WTC11 (cell line): ENCODE measurements at regions not wholly inside any gene's neighbourhood (a gene's known extent, or its start where the extent isn't known, plus 50 kb on each side); places are given as distances from the start of the nearest gene placed in this dataset.

Source experiments
- ATAC-seq: fragments of 200-7000 bp; cut with Tn5 transposase; 2 replicates; pipeline ENCODE4 v1.10.0; 2021; ENCODE audit warnings: mild to moderate bottlenecking, moderate library complexity
- CTCF ChIA-PET: fragments of 300-600 bp; sonication (Branson Sonifier 250); formaldehyde crosslinking; loops from one replicate; lab custom pipeline; 2021; ENCODE audit warnings: antibody characterized with exemption; lab: Charles Lee
- POLR2A ChIA-PET: fragments of 350-600 bp; sonication (Branson Sonifier 250); formaldehyde crosslinking; loops from one replicate; lab custom pipeline; 2021; ENCODE audit warnings: antibody characterized with exemption; lab: Charles Lee
- DNase-seq: peaks from one replicate; pipeline ENCODE4 v3.0.0; 2021; ENCODE audit warnings: low spot score
- H3K27ac Mint-ChIP-seq: 2 replicates; pipeline ENCODE4 v1.8.0; 2021; ENCODE audit warnings: mixed read lengths
- H3K27me3 Mint-ChIP-seq: 2 replicates; pipeline ENCODE4 v1.8.0; 2021; ENCODE audit warnings: low read depth, mild to moderate bottlenecking, moderate library complexity, mixed read lengths
- H3K36me3 Mint-ChIP-seq: 2 replicates; pipeline ENCODE4 v1.8.0; 2021; ENCODE audit warnings: mixed read lengths
- H3K4me1 Mint-ChIP-seq: 2 replicates; pipeline ENCODE4 v1.8.0; 2022; ENCODE audit warnings: mixed read lengths
- H3K4me3 Mint-ChIP-seq: 2 replicates; pipeline ENCODE4 v1.8.0; 2021; ENCODE audit warnings: mild to moderate bottlenecking, moderate library complexity, mixed read lengths
- H3K9me3 Mint-ChIP-seq: 2 replicates; pipeline ENCODE4 v1.8.0; 2021; ENCODE audit warnings: mixed read lengths
- ESRRA ChIP-seq: sonication (generic); formaldehyde crosslinking; IDR thresholded peaks from 2 replicates; pipeline ENCODE4 v1.8.1; 2022; ENCODE audit warnings: mild to moderate bottlenecking, missing genetic modification reagents, borderline replicate concordance
- GABPB1 ChIP-seq: sonication (generic); formaldehyde crosslinking; IDR thresholded peaks from 2 replicates; pipeline ENCODE4 v1.8.1; 2023; ENCODE audit warnings: mild to moderate bottlenecking, missing genetic modification reagents
- IRF2 ChIP-seq: sonication (generic); formaldehyde crosslinking; IDR thresholded peaks from 2 replicates; pipeline ENCODE4 v1.8.0; 2022; ENCODE audit warnings: low read depth, missing genetic modification reagents, borderline replicate concordance
- RELA ChIP-seq: sonication (generic); formaldehyde crosslinking; IDR thresholded peaks from 2 replicates; pipeline ENCODE4 v1.8.1; 2022; ENCODE audit warnings: missing genetic modification reagents, mild to moderate bottlenecking, borderline replicate concordance
- SOX15 ChIP-seq: fragments of 250-450 bp; sonication (Bioruptor Pico); IDR thresholded peaks from 2 replicates; pipeline ENCODE4 v1.9.0; 2021; ENCODE audit warnings: mild to moderate bottlenecking
- ZNF121 ChIP-seq: sonication (generic); formaldehyde crosslinking; IDR thresholded peaks from 2 replicates; pipeline ENCODE4 v1.8.0; 2023; ENCODE audit warnings: missing genetic modification reagents
- ZNF219 ChIP-seq: sonication (generic); formaldehyde crosslinking; IDR thresholded peaks from 2 replicates; pipeline ENCODE4 v1.8.0; 2023; ENCODE audit warnings: missing genetic modification reagents, mild to moderate bottlenecking, borderline replicate concordance
- TF ChIP-seq, protein P1 (sequence below): fragments of 250-450 bp; sonication (Bioruptor Pico); conservative IDR thresholded peaks from 2 replicates; pipeline ENCODE4 v1.9.0; 2021; ENCODE audit warnings: mild to moderate bottlenecking
- TF ChIP-seq, protein P2 (sequence below): fragments of 250-450 bp; sonication (Bioruptor Pico); IDR thresholded peaks from 2 replicates; pipeline ENCODE4 v1.9.0; 2021; ENCODE audit warnings: mild to moderate bottlenecking, borderline replicate concordance
- TF ChIP-seq, protein P3 (sequence below): sonication (generic); formaldehyde crosslinking; IDR thresholded peaks from 2 replicates; pipeline ENCODE4 v1.8.0; 2022; ENCODE audit warnings: mild to moderate bottlenecking, missing genetic modification reagents
- TF ChIP-seq, protein P4 (sequence below): sonication (generic); formaldehyde crosslinking; IDR thresholded peaks from 2 replicates; pipeline ENCODE4 v1.8.1; 2023; ENCODE audit warnings: mild to moderate bottlenecking, missing genetic modification reagents
- TF ChIP-seq, protein P5 (sequence below): sonication (generic); formaldehyde crosslinking; IDR thresholded peaks from 2 replicates; pipeline ENCODE4 v1.8.0; 2022; ENCODE audit warnings: mild to moderate bottlenecking, missing genetic modification reagents

- ChIA-PET CTCF (no interaction called here), POLR2A (no interaction called here)
- Mint-ChIP-seq H3K9me3 (peaks cover 15% of the 10 kb centered on the region; the same call in 1 of the 2 replicates), H3K36me3 (peaks cover 3% of the 10 kb centered on the region; the same call in 1 of the 2 replicates), H3K27me3 (no peaks in the 10 kb centered on the region), H3K4me3 (no peak overlapping the region), H3K4me1 (no peaks in the 10 kb centered on the region), H3K27ac (no peak overlapping the region)
- no peak for ATAC-seq
- no peak for DNase-seq
- TF ChIP-seq GABPB1 (CRISPR knock-in tag) (no peak), SOX15 (no peak), ESRRA (CRISPR knock-in tag) (no peak), RELA (CRISPR knock-in tag) (no peak)
- TF ChIP-seq, protein P1, sequence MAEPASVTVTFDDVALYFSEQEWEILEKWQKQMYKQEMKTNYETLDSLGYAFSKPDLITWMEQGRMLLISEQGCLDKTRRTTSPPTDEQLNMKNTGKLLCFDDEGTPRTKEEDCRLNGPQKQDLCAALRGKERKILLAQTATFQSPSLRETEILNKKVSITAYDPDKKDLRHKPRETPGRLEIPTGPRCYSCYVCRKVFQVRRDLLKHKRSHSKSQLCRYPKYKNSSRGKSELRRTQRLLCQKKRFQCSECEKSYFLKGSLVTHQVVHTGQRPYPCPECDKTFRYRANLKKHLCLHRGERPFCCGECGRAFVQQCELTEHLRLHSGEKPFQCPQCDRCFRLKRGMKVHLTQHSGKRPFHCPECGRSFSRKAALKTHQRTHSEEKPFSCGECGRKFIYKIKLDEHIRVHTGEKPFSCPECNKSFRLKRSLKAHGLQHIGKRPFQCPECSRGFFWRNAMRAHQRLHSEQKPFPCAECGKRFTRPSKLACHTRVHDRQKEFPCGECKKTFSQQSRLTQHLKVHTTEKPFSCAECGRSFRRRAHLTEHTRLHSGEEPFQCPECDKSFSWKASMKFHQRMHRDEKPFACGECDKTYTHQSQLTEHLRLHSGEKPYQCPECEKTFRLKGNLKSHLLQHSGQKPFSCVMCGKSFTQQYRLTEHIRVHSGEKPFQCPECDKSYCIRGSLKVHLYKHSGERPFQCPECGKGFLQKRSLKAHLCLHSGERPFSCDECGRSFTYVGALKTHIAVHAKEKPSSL (CRISPR knock-in tag) = no peak
- TF ChIP-seq, all 79 proteins: peak for 0
Measured at GRCh38 chr11:23789200-23789853, 707.5 kb upstream of the LUZP2 start.

- no peak overlapping the region for H3K4me3 Mint-ChIP-seq
- no peak for ATAC-seq
- H3K4me1 Mint-ChIP-seq = no peaks in the 10 kb centered on the region
- ChIA-PET POLR2A (no interaction called here), CTCF (no interaction called here)
- H3K9me3 Mint-ChIP-seq = peaks cover 15% of the 10 kb centered on the region; the same call in 1 of the 2 replicates
- no peak for DNase-seq
- H3K36me3 Mint-ChIP-seq = peaks cover 3% of the 10 kb centered on the region; the same call in 1 of the 2 replicates
- H3K27me3 Mint-ChIP-seq = no peaks in the 10 kb centered on the region
- TF ChIP-seq ZNF121 (CRISPR knock-in tag) = no peak
- TF ChIP-seq, protein P2, sequence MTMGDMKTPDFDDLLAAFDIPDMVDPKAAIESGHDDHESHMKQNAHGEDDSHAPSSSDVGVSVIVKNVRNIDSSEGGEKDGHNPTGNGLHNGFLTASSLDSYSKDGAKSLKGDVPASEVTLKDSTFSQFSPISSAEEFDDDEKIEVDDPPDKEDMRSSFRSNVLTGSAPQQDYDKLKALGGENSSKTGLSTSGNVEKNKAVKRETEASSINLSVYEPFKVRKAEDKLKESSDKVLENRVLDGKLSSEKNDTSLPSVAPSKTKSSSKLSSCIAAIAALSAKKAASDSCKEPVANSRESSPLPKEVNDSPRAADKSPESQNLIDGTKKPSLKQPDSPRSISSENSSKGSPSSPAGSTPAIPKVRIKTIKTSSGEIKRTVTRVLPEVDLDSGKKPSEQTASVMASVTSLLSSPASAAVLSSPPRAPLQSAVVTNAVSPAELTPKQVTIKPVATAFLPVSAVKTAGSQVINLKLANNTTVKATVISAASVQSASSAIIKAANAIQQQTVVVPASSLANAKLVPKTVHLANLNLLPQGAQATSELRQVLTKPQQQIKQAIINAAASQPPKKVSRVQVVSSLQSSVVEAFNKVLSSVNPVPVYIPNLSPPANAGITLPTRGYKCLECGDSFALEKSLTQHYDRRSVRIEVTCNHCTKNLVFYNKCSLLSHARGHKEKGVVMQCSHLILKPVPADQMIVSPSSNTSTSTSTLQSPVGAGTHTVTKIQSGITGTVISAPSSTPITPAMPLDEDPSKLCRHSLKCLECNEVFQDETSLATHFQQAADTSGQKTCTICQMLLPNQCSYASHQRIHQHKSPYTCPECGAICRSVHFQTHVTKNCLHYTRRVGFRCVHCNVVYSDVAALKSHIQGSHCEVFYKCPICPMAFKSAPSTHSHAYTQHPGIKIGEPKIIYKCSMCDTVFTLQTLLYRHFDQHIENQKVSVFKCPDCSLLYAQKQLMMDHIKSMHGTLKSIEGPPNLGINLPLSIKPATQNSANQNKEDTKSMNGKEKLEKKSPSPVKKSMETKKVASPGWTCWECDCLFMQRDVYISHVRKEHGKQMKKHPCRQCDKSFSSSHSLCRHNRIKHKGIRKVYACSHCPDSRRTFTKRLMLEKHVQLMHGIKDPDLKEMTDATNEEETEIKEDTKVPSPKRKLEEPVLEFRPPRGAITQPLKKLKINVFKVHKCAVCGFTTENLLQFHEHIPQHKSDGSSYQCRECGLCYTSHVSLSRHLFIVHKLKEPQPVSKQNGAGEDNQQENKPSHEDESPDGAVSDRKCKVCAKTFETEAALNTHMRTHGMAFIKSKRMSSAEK (CRISPR knock-in tag) = no peak
- TF ChIP-seq, protein P3, sequence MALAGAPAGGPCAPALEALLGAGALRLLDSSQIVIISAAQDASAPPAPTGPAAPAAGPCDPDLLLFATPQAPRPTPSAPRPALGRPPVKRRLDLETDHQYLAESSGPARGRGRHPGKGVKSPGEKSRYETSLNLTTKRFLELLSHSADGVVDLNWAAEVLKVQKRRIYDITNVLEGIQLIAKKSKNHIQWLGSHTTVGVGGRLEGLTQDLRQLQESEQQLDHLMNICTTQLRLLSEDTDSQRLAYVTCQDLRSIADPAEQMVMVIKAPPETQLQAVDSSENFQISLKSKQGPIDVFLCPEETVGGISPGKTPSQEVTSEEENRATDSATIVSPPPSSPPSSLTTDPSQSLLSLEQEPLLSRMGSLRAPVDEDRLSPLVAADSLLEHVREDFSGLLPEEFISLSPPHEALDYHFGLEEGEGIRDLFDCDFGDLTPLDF (CRISPR knock-in tag) = no peak
- TF ChIP-seq, protein P4, sequence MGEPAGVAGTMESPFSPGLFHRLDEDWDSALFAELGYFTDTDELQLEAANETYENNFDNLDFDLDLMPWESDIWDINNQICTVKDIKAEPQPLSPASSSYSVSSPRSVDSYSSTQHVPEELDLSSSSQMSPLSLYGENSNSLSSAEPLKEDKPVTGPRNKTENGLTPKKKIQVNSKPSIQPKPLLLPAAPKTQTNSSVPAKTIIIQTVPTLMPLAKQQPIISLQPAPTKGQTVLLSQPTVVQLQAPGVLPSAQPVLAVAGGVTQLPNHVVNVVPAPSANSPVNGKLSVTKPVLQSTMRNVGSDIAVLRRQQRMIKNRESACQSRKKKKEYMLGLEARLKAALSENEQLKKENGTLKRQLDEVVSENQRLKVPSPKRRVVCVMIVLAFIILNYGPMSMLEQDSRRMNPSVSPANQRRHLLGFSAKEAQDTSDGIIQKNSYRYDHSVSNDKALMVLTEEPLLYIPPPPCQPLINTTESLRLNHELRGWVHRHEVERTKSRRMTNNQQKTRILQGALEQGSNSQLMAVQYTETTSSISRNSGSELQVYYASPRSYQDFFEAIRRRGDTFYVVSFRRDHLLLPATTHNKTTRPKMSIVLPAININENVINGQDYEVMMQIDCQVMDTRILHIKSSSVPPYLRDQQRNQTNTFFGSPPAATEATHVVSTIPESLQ = no peak
- TF ChIP-seq, protein P5, sequence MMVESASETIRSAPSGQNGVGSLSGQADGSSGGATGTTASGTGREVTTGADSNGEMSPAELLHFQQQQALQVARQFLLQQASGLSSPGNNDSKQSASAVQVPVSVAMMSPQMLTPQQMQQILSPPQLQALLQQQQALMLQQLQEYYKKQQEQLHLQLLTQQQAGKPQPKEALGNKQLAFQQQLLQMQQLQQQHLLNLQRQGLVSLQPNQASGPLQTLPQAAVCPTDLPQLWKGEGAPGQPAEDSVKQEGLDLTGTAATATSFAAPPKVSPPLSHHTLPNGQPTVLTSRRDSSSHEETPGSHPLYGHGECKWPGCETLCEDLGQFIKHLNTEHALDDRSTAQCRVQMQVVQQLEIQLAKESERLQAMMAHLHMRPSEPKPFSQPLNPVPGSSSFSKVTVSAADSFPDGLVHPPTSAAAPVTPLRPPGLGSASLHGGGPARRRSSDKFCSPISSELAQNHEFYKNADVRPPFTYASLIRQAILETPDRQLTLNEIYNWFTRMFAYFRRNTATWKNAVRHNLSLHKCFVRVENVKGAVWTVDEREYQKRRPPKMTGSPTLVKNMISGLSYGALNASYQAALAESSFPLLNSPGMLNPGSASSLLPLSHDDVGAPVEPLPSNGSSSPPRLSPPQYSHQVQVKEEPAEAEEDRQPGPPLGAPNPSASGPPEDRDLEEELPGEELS = no peak
- TF ChIP-seq IRF2 (CRISPR knock-in tag) = no peak
- no peak for TF ChIP-seq ZNF219 (CRISPR knock-in tag)
- H3K27ac Mint-ChIP-seq = no peak overlapping the region
Measured at GRCh38 chr11:23789938-23790371, 706.9 kb upstream of the LUZP2 start.
